ENCODE measurements at regions not wholly inside any gene's neighbourhood (a gene's known extent, or its start where the extent isn't known, plus 50 kb on each side); places are given as distances from the start of the nearest gene placed in this dataset.

GRCh38 chr6:169109411-169110220 is 144.0 kb downstream of the THBS2 start:
- TF ChIP-seq, protein P1, sequence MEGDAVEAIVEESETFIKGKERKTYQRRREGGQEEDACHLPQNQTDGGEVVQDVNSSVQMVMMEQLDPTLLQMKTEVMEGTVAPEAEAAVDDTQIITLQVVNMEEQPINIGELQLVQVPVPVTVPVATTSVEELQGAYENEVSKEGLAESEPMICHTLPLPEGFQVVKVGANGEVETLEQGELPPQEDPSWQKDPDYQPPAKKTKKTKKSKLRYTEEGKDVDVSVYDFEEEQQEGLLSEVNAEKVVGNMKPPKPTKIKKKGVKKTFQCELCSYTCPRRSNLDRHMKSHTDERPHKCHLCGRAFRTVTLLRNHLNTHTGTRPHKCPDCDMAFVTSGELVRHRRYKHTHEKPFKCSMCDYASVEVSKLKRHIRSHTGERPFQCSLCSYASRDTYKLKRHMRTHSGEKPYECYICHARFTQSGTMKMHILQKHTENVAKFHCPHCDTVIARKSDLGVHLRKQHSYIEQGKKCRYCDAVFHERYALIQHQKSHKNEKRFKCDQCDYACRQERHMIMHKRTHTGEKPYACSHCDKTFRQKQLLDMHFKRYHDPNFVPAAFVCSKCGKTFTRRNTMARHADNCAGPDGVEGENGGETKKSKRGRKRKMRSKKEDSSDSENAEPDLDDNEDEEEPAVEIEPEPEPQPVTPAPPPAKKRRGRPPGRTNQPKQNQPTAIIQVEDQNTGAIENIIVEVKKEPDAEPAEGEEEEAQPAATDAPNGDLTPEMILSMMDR (IDR thresholded peaks at IDR 0.05): no peak
- TF ChIP-seq POLR2A (IDR thresholded peaks at IDR 0.05): no peak

All from body of pancreas (tissue), 4 donors.